ENCODE measurements at regions not wholly inside any gene's neighbourhood (a gene's known extent, or its start where the extent isn't known, plus 50 kb on each side); places are given as distances from the start of the nearest gene placed in this dataset.

GRCh38 chr3:193851941-193852674 is 259.1 kb downstream of the OPA1 start:
- DNase-seq, result no peak

- DNase-seq, result no peak
These were observed 259.9 kb downstream of the OPA1 start for GRCh38 chr3:193852901-193853300.

- DNase-seq, result no peak
These were observed 260.7 kb downstream of the OPA1 start for GRCh38 chr3:193853511-193854219.

- no peak for DNase-seq
These were observed 265.0 kb downstream of the OPA1 start for GRCh38 chr3:193857996-193858395.

- no peak for DNase-seq
These were observed 266.2 kb downstream of the OPA1 start for GRCh38 chr3:193859195-193859594.

- no peak for DNase-seq
These were observed 268.0 kb downstream of the OPA1 start for GRCh38 chr3:193861012-193861411.

- no peak for DNase-seq
These were observed 269.8 kb downstream of the OPA1 start for GRCh38 chr3:193862843-193863242.

- no peak for DNase-seq
These were observed 270.8 kb downstream of the OPA1 start for GRCh38 chr3:193863657-193864357.

GRCh38 chr3:193865339-193865738 is 270.6 kb upstream of the HES1 start:
- DNase-seq, result no peak

GRCh38 chr3:193865896-193866480 is 270.0 kb upstream of the HES1 start:
- DNase-seq, result no peak

GRCh38 chr3:193868590-193868989 is 267.4 kb upstream of the HES1 start:
- DNase-seq, result no peak

GRCh38 chr3:193869221-193870201 is 266.4 kb upstream of the HES1 start:
- DNase-seq, result peak; percentile 81

- DNase-seq, result no peak
These were observed 265.4 kb upstream of the HES1 start for GRCh38 chr3:193870376-193871219.

- DNase-seq, result no peak
These were observed 264.8 kb upstream of the HES1 start for GRCh38 chr3:193871220-193871485.

GRCh38 chr3:193872265-193872753 is 263.6 kb upstream of the HES1 start:
- DNase-seq, result no peak

- DNase-seq, result no peak
These were observed 262.3 kb upstream of the HES1 start for GRCh38 chr3:193873426-193874201.

GRCh38 chr3:193874512-193874911 is 261.4 kb upstream of the HES1 start:
- no peak for DNase-seq

GRCh38 chr3:193874997-193875593 is 260.9 kb upstream of the HES1 start:
- DNase-seq, result no peak

- no peak for DNase-seq
These were observed 260.2 kb upstream of the HES1 start for GRCh38 chr3:193875601-193876321.
